Spleen (tissue), 11 donors: ENCODE measurements at regions not wholly inside any gene's neighbourhood (a gene's known extent, or its start where the extent isn't known, plus 50 kb on each side); places are given as distances from the start of the nearest gene placed in this dataset.

ENCODE experiments used
- DNase-seq: peaks from one replicate; pipeline ENCODE4 v3.0.0-alpha.2; 2020
- H3K27ac ChIP-seq, 8 donors: fragments of 200-600 bp; sonication (generic) in 7 of 8; 1 replicate in 4 of 8; 2 replicates in 4 of 8; pipeline versions ENCODE4 v1.5.0 to v1.8.0; 2016 to 2021; ENCODE audit warnings: inconsistent platforms in 4 of 8, mild to moderate bottlenecking in 4 of 8, moderate library complexity in 1 of 8
- H3K27me3 ChIP-seq, 7 donors: fragments of 200-600 bp; sonication (generic) in 6 of 7; replicated peaks in 1 of 7; 1 replicate in 4 of 7; 2 replicates in 3 of 7; pipeline versions ENCODE4 v1.5.0 to v1.8.0; 2016 to 2021; ENCODE audit warnings: inconsistent platforms in 3 of 7, mild to moderate bottlenecking in 1 of 7
- H3K36me3 ChIP-seq, 6 donors: fragments of 200-600 bp; sonication (generic) in 5 of 6; 1 replicate in 4 of 6; 2 replicates in 2 of 6; pipeline versions ENCODE4 v1.5.0 to v1.8.0; 2016 to 2021; ENCODE audit warnings: inconsistent platforms in 2 of 6
- H3K4me1 ChIP-seq, 6 donors: fragments of 200-600 bp; sonication (generic) in 5 of 6; 1 replicate in 3 of 6; 2 replicates in 3 of 6; pipeline versions ENCODE4 v1.5.0 to v1.8.0; 2016 to 2021; ENCODE audit warnings: inconsistent platforms in 3 of 6
- H3K4me3 ChIP-seq, 8 donors: fragments of 200-600 bp; sonication (generic) in 7 of 8; 1 replicate in 4 of 8; 2 replicates in 4 of 8; pipeline versions ENCODE4 v1.5.0 to v1.8.0; 2016 to 2021; ENCODE audit warnings: inconsistent platforms in 4 of 8, mild to moderate bottlenecking in 4 of 8, moderate library complexity in 2 of 8
- H3K9me3 ChIP-seq, 8 donors: fragments of 200-600 bp; sonication (generic) in 7 of 8; 1 replicate in 4 of 8; 2 replicates in 4 of 8; pipeline versions ENCODE4 v1.5.0 to v1.8.0; 2016 to 2021; ENCODE audit warnings: inconsistent platforms in 4 of 8
- POLR2A ChIP-seq, 3 donors: fragments of 450-650 bp; IDR thresholded peaks; one replicate each; pipeline ENCODE4 v1.5.1; 2017; ENCODE audit warnings: antibody characterized with exemption in 3 of 3, mild to moderate bottlenecking in 1 of 3
- POLR2AphosphoS5 ChIP-seq, 3 donors: sonication (generic); formaldehyde crosslinking; IDR thresholded peaks; one replicate each; pipeline ENCODE4 v1.5.1; 2017; ENCODE audit warnings: antibody characterized with exemption in 3 of 3
- WGBS, 5 donors: extraction: QIAGEN DNeasy Blood & Tissue Kit in 3 of 5; methylation state at CpG; one replicate each; pipeline versions ENCODE4 v1.1.5 to v1.1.7; 2013 to 2018; 5-methylcytosine and 5-hydroxymethylcytosine counted together
- intact Hi-C: fragments of 100-400 bp; cut with DNase I; formaldehyde crosslinking; loops from one replicate; pipeline ENCODE4 v1.15.0; 2023; ENCODE audit warnings: low total_unique reads
- TF ChIP-seq, protein P1 (sequence below), 11 experiments: fragments of 200-600 bp in 7 of 11; fragments of 450-650 bp in 4 of 11; sonication (generic) in 4 of 11; IDR thresholded peaks in 8 of 11; conservative IDR thresholded peaks in 3 of 11; 1 replicate in 7 of 11; 2 replicates in 4 of 11; pipeline versions ENCODE4 v1.4.0 to v1.8.0; 2016 to 2021; ENCODE audit warnings: antibody characterized with exemption in 11 of 11, inconsistent platforms in 4 of 11, mild to moderate bottlenecking in 1 of 11
- donor health status: healthy with polysubstance abuse.
- donor health status: DM: no; HTN: no; CAD: no; lungs with moderate emphysema.
- donor health status: DM: no; HTN: no; CAD: no.
- donor health status: Bipolar disorder and iron deficiency.
- donor health status: healthy.
- donor health status: DM: no; HTN: no; CAD: no.
- donor health status: DM: yes; HTN: yes; CAD: no.

DNA sequence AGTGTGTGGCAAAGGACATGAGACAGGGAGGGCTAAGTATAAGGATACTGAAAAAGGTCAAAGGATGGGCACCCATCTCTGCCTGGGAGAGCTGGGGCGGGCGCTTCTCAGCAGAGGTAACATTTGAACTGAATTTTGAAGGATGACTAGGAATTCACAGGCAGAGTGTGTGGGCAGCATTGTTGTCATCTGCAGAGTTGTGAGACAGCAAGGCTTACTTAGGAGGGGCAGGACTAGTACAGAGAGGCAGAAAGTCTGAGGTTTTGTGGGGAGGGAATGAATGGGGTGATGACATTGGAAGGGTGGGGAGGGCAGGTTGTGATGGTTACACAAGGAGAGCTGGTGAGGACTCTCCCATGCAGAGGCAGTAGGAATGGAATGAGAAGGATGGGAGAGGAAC lies 84.1 kb upstream of the PRR23C start:
- no peaks in the 10 kb centered on the region for H3K27me3 ChIP-seq
- TF ChIP-seq POLR2AphosphoS5 (IDR thresholded peaks at IDR 0.05) (no peak), POLR2A (IDR thresholded peaks at IDR 0.05) (no peak)
- TF ChIP-seq, protein P1, sequence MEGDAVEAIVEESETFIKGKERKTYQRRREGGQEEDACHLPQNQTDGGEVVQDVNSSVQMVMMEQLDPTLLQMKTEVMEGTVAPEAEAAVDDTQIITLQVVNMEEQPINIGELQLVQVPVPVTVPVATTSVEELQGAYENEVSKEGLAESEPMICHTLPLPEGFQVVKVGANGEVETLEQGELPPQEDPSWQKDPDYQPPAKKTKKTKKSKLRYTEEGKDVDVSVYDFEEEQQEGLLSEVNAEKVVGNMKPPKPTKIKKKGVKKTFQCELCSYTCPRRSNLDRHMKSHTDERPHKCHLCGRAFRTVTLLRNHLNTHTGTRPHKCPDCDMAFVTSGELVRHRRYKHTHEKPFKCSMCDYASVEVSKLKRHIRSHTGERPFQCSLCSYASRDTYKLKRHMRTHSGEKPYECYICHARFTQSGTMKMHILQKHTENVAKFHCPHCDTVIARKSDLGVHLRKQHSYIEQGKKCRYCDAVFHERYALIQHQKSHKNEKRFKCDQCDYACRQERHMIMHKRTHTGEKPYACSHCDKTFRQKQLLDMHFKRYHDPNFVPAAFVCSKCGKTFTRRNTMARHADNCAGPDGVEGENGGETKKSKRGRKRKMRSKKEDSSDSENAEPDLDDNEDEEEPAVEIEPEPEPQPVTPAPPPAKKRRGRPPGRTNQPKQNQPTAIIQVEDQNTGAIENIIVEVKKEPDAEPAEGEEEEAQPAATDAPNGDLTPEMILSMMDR (IDR thresholded peaks at IDR 0.05 in 8 of 11, conservative IDR thresholded peaks at IDR 0.05 in 3 of 11), result no peak
- no peak overlapping the region for H3K27ac ChIP-seq
- no peaks in the 10 kb centered on the region for H3K36me3 ChIP-seq
- no peaks in the 10 kb centered on the region for H3K4me1 ChIP-seq
- H3K9me3 ChIP-seq, result no peaks in the 10 kb centered on the region
- no peak for DNase-seq
- 79 to 95% (median 92%) methylated on average over 2 of the region's 2 CpGs for WGBS, 5 donors
- no peak overlapping the region for H3K4me3 ChIP-seq
- intact Hi-C loops, result no loop called here

DNA sequence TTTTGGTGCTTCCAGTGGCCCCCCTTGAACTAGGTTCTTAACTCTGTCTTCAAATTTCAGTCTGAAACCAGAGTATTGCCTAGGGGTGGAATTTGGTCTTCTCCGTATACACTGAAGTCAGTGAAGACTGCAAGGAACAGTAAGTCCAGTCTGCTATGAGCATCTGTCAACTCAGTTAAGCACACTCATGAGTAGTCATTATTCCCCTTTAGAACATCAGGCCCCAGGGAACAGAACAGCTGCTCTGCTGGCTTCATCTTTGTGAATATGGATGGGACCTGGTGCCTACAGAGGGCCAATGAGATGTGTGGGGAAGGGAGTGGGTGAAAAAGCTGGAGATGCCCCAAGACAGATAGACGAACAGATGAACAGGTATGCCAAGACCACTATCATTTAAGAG lies 85.2 kb upstream of the PRR23C start:
- H3K36me3 ChIP-seq, result no peaks in the 10 kb centered on the region
- no peaks in the 10 kb centered on the region for H3K27me3 ChIP-seq
- intact Hi-C loops, result no loop called here
- TF ChIP-seq POLR2AphosphoS5 (IDR thresholded peaks at IDR 0.05) (no peak), POLR2A (IDR thresholded peaks at IDR 0.05) (no peak)
- TF ChIP-seq, protein P1 (IDR thresholded peaks at IDR 0.05 in 8 of 11, conservative IDR thresholded peaks at IDR 0.05 in 3 of 11), result no peak
- WGBS, 5 donors, result 76 to 94% (median 89%) methylated on average over 2 of the region's 2 CpGs
- no peak for DNase-seq
- H3K4me3 ChIP-seq, result no peak overlapping the region
- H3K4me1 ChIP-seq, result no peaks in the 10 kb centered on the region
- no peak overlapping the region for H3K27ac ChIP-seq
- no peaks in the 10 kb centered on the region for H3K9me3 ChIP-seq

DNA sequence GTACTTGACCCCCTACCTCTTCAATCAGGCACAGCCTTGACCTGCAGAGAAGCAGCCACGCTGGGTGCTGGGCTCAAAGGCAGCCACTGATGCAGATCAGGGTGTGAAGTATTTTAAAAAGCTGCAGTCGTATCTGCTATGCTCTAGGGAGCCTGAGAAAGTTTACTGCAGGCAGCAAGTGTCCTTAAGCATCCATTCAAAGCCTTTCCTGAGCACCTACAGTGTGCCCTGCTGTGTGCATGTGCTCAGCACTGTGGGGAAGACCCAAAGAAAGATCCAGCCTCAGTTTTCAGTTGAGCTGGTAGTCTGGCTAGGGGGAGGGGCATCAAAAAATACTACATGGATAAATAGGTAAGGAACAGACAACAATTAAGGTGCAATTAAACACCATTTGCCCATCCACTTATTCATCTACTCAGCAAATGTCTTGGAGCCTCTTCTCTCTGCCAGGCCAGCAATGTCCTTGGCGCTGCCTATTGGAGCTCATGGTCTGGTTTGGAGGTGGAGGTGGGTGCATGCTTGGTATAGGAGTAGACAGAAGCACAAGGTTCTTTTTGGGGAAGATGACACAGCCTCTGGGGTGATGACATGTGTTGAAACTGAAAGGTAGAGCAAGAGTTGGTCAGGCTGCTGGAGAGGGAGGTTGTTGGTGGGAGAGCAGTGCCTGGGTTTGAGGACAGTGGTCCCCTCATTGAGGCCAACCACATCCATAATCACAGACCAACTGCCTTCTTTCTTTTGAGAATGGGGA lies 85.9 kb upstream of the PRR23C start:
- Histone ChIP-seq H3K4me1 (no peaks in the 10 kb centered on the region), H3K9me3 (no peaks in the 10 kb centered on the region), H3K4me3 (no peak overlapping the region), H3K27ac (no peak overlapping the region), H3K27me3 (no peaks in the 10 kb centered on the region), H3K36me3 (no peaks in the 10 kb centered on the region)
- TF ChIP-seq POLR2A (IDR thresholded peaks at IDR 0.05), result no peak
- TF ChIP-seq, protein P1 (IDR thresholded peaks at IDR 0.05 in 8 of 11, conservative IDR thresholded peaks at IDR 0.05 in 3 of 11), result no peak
- TF ChIP-seq POLR2AphosphoS5 (IDR thresholded peaks at IDR 0.05), result no peak
- WGBS, 5 donors, result 39 to 77% (median 63%) methylated on average over 3 of the region's 3 CpGs
- no peak for DNase-seq
- intact Hi-C loops, result no loop called here

DNA sequence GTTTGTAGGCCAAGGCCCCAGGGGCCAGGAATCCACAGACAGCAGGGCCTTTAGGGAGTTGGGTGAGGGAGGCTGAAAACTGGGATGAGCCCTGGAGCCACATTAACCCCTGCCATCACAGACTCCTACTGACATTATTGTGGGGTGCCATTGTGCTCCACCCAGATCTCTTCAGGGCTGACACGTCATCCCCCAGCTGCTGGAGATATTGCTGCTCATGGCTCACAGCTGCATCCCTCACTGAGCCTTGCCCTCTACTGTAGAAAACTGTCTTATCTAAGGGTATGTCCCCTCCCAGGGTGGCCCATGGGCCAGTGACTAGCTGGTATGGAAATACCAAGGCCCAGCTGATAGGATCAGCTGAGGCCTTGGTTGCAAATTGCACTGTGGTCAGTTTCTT lies 87.3 kb upstream of the PRR23C start:
- H3K27ac ChIP-seq, result no peak overlapping the region
- TF ChIP-seq, protein P1 (IDR thresholded peaks at IDR 0.05 in 8 of 11, conservative IDR thresholded peaks at IDR 0.05 in 3 of 11), result no peak
- TF ChIP-seq POLR2AphosphoS5 (IDR thresholded peaks at IDR 0.05) (no peak), POLR2A (IDR thresholded peaks at IDR 0.05) (no peak)
- intact Hi-C loops, result no loop called here
- no peaks in the 10 kb centered on the region for H3K36me3 ChIP-seq
- no peak overlapping the region for H3K4me3 ChIP-seq
- WGBS, 5 donors, result 64 to 100% (median 79%) methylated on average over 1 of the region's 1 CpG
- no peaks in the 10 kb centered on the region for H3K4me1 ChIP-seq
- DNase-seq, result no peak
- H3K9me3 ChIP-seq, result no peaks in the 10 kb centered on the region
- H3K27me3 ChIP-seq, result no peaks in the 10 kb centered on the region
